Esophagus squamous epithelium (tissue), 5 donors: ENCODE measurements at regions not wholly inside any gene's neighbourhood (a gene's known extent, or its start where the extent isn't known, plus 50 kb on each side); places are given as distances from the start of the nearest gene placed in this dataset.

Source experiments
- DNase-seq: peaks from one replicate; lab custom pipeline; 2025; lab: John Stamatoyannopoulos, UW
- H3K27ac ChIP-seq, 4 donors: fragments of 200-600 bp; sonication (generic); one replicate each; pipeline ENCODE4 v1.5.1; 2016 to 2019; ENCODE audit warnings: mild to moderate bottlenecking in 1 of 4
- H3K27me3 ChIP-seq, 4 donors: fragments of 200-600 bp; sonication (generic); 1 replicate in 3 of 4; 2 replicates in 1 of 4; pipeline versions ENCODE4 v1.5.1 to v1.6.0; 2017 to 2021; ENCODE audit warnings: antibody characterized with exemption in 1 of 4
- H3K36me3 ChIP-seq, 3 donors: fragments of 200-600 bp; sonication (generic); one replicate each; pipeline ENCODE4 v1.5.1; 2016 to 2019
- H3K4me1 ChIP-seq, 3 donors: fragments of 200-600 bp; sonication (generic); one replicate each; pipeline ENCODE4 v1.5.1; 2017 to 2019
- H3K4me3 ChIP-seq, 4 donors: fragments of 200-600 bp; sonication (generic); 1 replicate in 3 of 4; 2 replicates in 1 of 4; pipeline ENCODE4 v1.5.1; 2016 to 2019; ENCODE audit warnings: mild to moderate bottlenecking in 2 of 4, moderate library complexity in 1 of 4
- H3K9me3 ChIP-seq, 3 donors: fragments of 200-600 bp; sonication (generic); one replicate each; pipeline ENCODE4 v1.5.1; 2016 to 2019
- CTCF ChIP-seq, 6 experiments: fragments of 450-650 bp in 4 of 6; fragments of 200-600 bp in 2 of 6; sonication (generic) in 2 of 6; IDR thresholded peaks; one replicate each; pipeline ENCODE4 v1.5.1; 2016 to 2019; ENCODE audit warnings: antibody characterized with exemption in 6 of 6, mild to moderate bottlenecking in 4 of 6, moderate library complexity in 4 of 6
- POLR2A ChIP-seq, 4 donors: fragments of 450-650 bp; IDR thresholded peaks; one replicate each; pipeline ENCODE4 v1.6.1; 2017; ENCODE audit warnings: antibody characterized with exemption in 4 of 4, mild to moderate bottlenecking in 4 of 4, moderate library complexity in 3 of 4
- WGBS, 2 donors: methylation state at CpG; one replicate each; pipeline ENCODE4 v1.1.5; 2018; 5-methylcytosine and 5-hydroxymethylcytosine counted together
- intact Hi-C: fragments of 100-400 bp; cut with DNase I; formaldehyde crosslinking; loops from one replicate; pipeline ENCODE4 v1.15.0; 2022
- donor health status: DM: yes; HTN: yes; CAD: no.

- Histone ChIP-seq H3K4me3 (no peak overlapping the region), H3K27ac (no peak overlapping the region), H3K4me1 (no peaks in the 10 kb centered on the region), H3K36me3 (no peaks in the 10 kb centered on the region), H3K27me3 (peaks cover 0 to 5% (median 0%) of the 10 kb centered on the region in 4 donors), H3K9me3 (no peaks in the 10 kb centered on the region)
- TF ChIP-seq CTCF (IDR thresholded peaks at IDR 0.05) = no peak
- no peak for TF ChIP-seq POLR2A (IDR thresholded peaks at IDR 0.05)
- no peak for DNase-seq
- 80 to 83% methylated on average over 1 of the region's 1 CpG for whole genome bisulfite sequencing, 2 donors
- intact Hi-C loops = no loop called here
Observed at GRCh38 chr9:1442105-1442504, 391.9 kb downstream of the DMRT2 start.

DNA sequence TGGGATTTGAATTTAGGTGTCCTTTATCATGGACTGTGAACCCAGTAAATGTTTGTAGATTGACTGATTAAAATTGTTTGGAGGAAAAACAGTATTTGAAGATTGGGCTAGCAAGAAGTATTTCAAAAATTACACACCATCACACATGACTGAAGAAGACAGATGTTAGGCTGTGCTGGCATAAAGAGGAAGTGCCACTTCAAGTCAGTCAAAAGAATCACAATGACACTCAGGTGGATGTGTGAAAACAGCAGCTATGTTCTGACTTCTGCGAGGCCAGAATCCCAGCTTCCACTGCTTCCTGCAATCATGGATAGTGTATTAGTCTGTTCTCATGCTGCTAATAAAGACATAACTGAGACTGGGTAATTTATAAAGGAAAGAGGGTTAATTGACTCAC is 393.3 kb downstream of the DMRT2 start:
- Histone ChIP-seq H3K4me1 (no peaks in the 10 kb centered on the region), H3K36me3 (no peaks in the 10 kb centered on the region), H3K9me3 (no peaks in the 10 kb centered on the region), H3K27ac (no peak overlapping the region), H3K4me3 (no peak overlapping the region), H3K27me3 (peaks cover 0 to 5% (median 0%) of the 10 kb centered on the region in 4 donors)
- intact Hi-C loops = no loop called here
- 85 to 88% methylated on average over 1 of the region's 1 CpG for WGBS, 2 donors
- TF ChIP-seq CTCF (IDR thresholded peaks at IDR 0.05) = no peak
- no peak for TF ChIP-seq POLR2A (IDR thresholded peaks at IDR 0.05)
- DNase-seq = no peak

DNA sequence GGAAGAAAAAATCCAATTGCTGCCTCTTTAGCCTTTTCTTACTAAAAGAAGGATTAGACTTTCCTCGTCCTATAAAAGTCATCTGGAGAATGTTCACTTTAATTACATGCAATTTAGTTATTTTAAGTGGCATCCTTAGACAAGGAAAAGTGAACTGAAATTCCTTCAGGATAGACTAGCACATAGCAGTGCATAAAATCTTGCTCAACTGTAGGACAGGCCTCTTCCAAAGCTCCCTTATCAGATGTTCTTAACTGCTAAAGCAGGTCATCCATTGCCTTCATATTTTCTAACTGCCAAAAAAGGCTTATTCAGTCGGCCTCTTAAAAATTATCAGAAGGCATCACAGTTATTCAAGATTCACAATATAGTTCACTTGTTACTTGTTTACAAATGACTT is 396.5 kb downstream of the DMRT2 start:
- no peaks in the 10 kb centered on the region for H3K4me1 ChIP-seq
- no peak for DNase-seq
- no peak overlapping the region for H3K4me3 ChIP-seq
- intact Hi-C loops = no loop called here
- H3K27me3 ChIP-seq = no peaks in the 10 kb centered on the region
- no peaks in the 10 kb centered on the region for H3K9me3 ChIP-seq
- 70 to 71% methylated on average over 2 of the region's 2 CpGs for WGBS, 2 donors
- no peaks in the 10 kb centered on the region for H3K36me3 ChIP-seq
- TF ChIP-seq POLR2A (IDR thresholded peaks at IDR 0.05) (no peak), CTCF (IDR thresholded peaks at IDR 0.05) (no peak)
- H3K27ac ChIP-seq = no peak overlapping the region

DNA sequence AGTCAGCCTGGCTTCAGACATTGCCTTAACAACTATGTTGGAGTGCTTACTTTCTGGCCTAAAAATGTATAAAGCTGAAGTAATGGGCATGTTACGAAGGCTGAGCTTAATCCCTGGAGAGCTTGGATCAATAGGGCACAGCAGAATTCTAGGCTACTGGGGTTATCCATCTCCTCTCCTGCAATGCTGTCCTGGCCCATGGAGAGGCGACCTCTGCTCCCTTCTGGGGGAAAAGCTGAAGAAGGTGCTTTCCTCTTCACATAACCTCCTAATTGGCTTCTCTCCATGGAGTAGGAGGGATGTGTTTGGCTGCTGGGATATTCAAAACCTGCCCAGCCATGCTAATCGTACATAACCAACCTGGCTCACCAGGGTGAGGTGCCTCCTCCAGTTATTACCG is 403.5 kb downstream of the DMRT2 start:
- TF ChIP-seq CTCF (IDR thresholded peaks at IDR 0.05) (no peak), POLR2A (IDR thresholded peaks at IDR 0.05) (no peak)

DNA sequence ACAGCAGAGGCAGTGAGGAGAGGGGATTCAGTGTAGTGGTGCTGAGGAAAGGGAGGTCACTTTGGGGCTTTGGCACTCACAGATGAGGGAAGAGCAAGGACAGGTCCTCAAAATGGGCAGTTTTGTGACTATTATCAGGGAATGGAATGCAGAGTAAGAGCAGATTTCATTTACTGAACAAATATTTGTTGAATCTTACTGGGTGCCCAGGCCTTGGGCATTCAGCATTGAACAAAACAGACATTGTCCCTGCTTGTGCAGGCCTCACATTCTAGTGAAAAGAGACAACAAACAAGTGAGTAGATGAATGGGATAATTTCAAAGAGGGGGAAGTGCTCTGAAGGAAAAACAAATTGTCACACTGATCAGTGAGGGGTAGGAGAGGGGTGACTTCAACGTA is 404.1 kb downstream of the DMRT2 start:
- no peaks in the 10 kb centered on the region for H3K4me1 ChIP-seq
- no peak for DNase-seq
- intact Hi-C loops = no loop called here
- H3K36me3 ChIP-seq = no peaks in the 10 kb centered on the region
- WGBS, 2 donors = 40 to 62% methylated on average over 1 of the region's 1 CpG
- no peaks in the 10 kb centered on the region for H3K9me3 ChIP-seq
- no peak overlapping the region for H3K4me3 ChIP-seq
- no peak for TF ChIP-seq POLR2A (IDR thresholded peaks at IDR 0.05)
- TF ChIP-seq CTCF (IDR thresholded peaks at IDR 0.05) = no peak
- no peaks in the 10 kb centered on the region for H3K27me3 ChIP-seq
- H3K27ac ChIP-seq = no peak overlapping the region

More for the DNA sequence above, 403.5 kb downstream of the DMRT2 start:
- no peaks in the 10 kb centered on the region for H3K27me3 ChIP-seq
- no peak overlapping the region for H3K27ac ChIP-seq
- no peak for DNase-seq
- H3K4me1 ChIP-seq = no peaks in the 10 kb centered on the region
- H3K9me3 ChIP-seq = no peaks in the 10 kb centered on the region
- intact Hi-C loops = no loop called here
- H3K4me3 ChIP-seq = no peak overlapping the region
- 56 to 65% methylated on average over 2 to 4 of the region's 4 CpGs for WGBS, 2 donors
- no peaks in the 10 kb centered on the region for H3K36me3 ChIP-seq
